ENCODE measurements at regions not wholly inside any gene's neighbourhood (a gene's known extent, or its start where the extent isn't known, plus 50 kb on each side); places are given as distances from the start of the nearest gene placed in this dataset.

DNA sequence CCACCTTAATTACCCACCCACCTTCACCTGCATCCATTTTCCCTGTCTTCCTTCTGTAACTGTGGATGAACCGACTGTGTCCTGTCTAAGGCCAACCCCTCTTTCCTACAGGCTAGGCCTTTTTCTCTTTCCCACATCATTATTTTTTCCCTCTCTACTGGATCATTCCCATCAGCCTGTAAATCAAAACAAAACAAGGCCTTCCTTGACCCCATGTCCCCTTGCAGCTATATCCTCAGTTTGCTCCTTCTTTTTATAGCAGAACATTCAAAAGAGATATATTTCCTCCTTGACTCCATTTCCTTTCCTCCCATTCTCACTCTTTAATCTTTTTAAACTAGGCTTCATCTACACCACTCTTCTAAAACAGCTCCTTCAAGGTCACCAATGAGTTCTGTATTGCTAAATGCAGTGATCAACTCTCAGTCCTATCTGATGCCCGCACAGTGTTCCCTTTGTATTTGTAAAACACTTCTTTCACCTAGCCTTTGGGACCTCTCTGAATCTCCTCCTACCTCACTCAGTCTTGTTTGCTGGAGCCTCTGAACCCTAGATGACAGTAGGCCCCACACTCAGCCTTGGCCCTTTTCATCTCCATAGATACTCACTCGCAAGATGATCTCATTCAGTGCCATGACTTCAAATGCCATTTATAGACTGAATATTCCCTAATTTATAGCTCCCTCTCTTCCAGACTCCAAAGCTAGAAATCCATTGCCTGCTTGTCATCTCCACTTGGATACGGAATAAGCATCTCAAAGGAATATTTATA, 55.7 kb downstream of the CXCR4 start:
- DNase-seq, result no peak

DNA sequence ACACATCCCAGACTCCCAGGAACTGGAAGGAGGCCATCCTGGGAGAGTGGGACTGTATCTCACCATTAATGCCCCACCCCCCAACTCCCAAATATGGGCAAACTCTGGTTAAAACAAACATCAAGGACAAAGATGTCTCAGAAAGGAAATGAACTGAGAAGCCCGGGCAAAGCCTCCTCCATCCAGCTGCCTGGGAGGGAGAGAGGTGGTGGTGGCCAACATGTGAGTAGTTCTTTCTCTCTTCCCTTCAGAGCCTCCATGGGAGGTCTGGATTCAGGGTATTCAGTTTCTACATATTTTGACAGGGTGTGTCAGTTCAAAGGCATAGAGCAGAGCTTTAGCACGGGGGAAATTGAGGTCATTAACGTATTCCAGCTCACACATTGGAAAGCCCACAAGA, 57.5 kb downstream of the CXCR4 start:
- DNase-seq, result no peak

GRCh38 chr2:136059036-136059472, 58.9 kb downstream of the CXCR4 start:
- peak in 1 of 2 experiments; percentile 4 for DNase-seq

- no peak for DNase-seq
These were observed 59.7 kb downstream of the CXCR4 start for GRCh38 chr2:136058262-136058661.

- no peak for DNase-seq
These were observed 60.2 kb downstream of the CXCR4 start for GRCh38 chr2:136057802-136058140.

- DNase-seq, result no peak
These were observed 60.7 kb downstream of the CXCR4 start for GRCh38 chr2:136057023-136057801.

GRCh38 chr2:136055929-136056688, 61.8 kb downstream of the CXCR4 start:
- no peak for DNase-seq

DNA sequence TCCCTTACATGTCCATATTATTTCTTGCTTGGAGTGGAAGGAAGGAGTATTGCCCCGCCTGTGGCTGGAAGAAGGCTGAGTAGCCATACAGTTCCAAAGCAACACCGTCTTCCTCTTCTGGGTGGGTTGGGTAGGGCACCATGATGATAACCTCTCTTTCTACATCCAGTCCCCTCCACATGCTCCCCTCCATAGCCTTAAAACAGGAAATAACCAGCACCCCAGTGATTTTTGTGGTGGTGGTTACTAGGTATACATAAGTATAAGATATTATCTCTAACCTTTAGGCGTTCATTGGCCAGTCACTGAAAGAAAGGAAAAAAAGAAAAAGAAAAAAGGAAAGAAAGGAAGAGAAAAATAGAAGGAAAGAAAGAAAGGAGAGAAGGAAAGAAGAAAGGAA, 63.1 kb downstream of the CXCR4 start:
- DNase-seq, result no peak

GRCh38 chr2:136052369-136053362, 65.3 kb downstream of the CXCR4 start:
- DNase-seq, result no peak

- no peak for DNase-seq
These were observed 66.3 kb upstream of the DARS1 start for GRCh38 chr2:136051725-136052048.

DNA sequence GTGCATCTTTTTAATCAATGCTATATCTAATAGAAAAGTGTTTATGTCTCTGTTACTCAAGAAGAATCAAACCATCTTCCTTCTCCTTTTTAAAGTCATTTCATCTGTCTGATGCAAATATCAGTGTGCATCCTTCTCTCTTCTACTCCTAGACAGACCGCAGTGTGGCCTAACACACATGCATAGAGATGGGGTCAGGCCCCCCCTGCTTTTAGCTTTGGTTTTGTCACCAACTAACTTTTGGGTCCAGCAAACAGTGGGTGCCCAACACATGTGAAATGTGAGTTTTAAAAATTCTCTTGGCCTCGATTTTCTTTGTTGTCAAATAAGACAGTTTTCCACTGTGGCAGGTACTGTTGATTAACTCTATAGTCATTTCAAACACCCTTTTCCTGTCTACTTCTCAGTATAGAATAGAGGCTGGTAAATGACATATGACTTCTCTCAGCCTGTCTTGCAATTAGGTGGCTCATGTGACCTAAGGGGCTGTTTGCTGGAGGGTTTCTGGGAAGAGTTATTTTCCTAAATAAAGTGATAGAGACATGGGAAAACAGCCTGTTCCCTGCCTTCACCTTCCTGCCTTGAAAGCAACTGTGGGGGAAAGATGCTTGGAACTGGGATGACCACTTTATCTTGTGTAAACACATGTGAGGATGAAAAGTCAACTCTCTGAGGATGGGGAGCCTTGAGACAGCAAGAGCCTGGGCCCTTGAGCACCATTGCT, 65.7 kb upstream of the DARS1 start:
- no peak for DNase-seq

DNA sequence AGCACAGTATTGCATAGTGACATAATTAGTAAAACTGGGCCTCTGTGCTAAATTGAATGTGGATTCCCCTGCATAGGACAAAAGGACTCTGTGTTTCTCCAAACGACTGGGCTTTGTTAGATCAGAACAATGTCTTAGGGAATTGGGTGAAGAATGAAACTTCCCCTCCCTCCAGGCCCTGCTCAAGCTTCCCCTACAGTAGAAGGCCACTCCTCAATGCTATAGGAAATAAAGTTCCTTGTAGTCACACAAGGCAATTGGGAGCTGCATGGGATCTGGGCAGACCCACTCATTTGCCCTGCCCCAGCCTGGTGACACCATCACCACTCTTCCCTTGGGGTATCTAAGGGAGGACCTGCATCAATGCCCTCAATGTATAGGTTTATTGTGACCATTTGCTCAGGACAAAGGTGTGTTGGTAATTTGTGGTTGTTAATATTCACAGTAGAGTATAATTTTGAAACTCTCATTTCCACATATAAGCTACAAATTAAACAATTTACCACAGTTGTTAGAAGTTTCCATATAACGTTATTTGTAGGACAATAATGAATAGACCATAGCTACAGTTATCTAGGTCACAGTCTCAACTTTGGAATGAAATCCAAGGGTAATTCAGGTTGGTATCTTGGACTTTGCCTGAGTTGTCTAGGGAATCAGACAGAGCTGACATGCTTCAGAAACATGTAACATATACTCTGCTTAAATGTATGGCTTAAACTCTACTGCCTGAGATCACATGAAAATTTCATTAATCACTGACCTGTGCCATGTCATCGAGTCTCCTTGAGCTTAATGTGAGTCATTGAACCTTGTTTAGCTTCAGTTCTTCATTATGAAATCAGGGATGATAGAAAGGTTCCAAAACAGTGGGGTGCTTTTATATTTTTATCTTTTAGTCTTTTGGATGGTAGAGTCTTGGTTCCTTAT, 64.8 kb upstream of the DARS1 start:
- DNase-seq, result no peak

DNA sequence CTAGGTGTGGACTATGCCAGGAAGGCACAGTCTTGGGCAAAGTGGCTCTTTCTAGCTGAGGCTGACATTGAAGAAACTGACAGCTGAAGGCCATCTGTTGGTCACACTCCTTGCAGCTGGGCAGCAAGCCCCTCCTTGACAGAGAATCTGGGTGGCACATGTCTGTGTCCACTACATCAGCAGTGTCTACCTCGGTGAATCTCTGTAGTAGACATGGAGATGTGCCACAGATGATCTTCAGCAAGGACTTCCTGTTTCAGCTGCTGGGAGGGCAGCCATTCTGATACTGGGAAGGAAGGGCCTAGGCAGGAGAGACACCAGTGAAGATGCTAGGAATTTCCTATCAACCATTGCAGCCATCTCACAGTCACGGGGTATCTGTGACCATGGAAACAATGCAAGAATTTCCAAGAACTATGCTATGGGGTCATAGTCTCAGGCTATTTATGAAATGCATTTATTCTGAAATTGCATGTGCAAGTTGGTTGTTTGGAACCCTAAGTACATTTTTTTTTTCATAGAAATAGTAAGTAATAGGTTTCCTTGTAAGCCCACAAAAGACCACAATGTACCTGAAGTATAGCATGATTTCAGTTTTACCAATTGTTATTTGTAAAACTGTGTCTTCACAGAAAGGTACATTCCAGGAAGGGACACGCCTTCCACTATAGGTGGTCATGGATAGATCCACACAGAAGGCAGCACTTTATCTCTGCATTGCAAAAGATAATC, 63.8 kb upstream of the DARS1 start:
- peak in 1 of 2 experiments; percentile 55 for DNase-seq

DNA sequence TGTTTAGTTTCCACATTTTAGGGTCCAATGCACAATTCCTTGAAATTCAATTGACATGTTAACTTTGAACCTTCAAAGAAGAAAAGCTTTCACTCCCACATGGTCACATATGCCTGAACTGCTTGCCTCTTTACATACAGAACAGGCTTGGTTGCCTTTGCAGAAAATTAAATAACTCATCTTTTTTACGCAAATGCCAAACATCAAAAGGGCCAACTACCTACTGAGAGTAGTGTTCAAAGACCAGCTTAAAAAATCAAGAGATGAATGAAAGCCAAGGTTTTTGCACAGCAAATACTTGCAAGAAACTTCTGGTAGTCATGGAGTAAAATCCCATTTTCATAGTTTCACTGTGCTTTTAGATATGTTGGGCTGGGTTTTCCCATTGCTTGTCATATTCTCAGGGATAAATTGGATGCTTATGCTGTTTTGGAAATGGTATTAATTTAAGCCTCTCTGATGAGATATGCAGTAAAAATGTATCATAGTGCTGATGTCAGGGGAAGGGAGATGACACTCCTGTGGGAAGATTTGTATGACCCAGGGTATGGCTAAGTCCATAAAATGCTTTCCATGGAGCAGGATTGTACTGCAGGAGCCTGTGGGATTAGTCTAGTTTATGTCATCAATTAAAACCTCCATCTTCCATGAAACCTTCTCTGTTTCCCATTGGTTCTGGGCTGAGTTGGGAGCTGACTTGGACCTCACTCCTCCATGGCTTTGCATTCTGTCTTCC, 60.6 kb upstream of the DARS1 start:
- no peak for DNase-seq

- DNase-seq, result no peak
These were observed 59.9 kb upstream of the DARS1 start for GRCh38 chr2:136045344-136045743.

Data from NCI-H524 (cell line).